HG03103 (cell line): ENCODE measurements at regions not wholly inside any gene's neighbourhood (a gene's known extent, or its start where the extent isn't known, plus 50 kb on each side); places are given as distances from the start of the nearest gene placed in this dataset.
"Not testable (repeated sequence)": the region's sequence is repeated elsewhere in the genome, so short reads cannot be mapped to it uniquely, and the experiment has no call there.

Source experiments
- ATAC-seq: cut with Tn5 transposase; IDR thresholded peaks from one replicate; pipeline ENCODE4 v1.9.1; 2021; ENCODE audit warnings: low read depth; ENCODE audit not compliant: unreplicated experiment

- ATAC-seq: no peak
These were observed 84.6 kb upstream of the DST start for GRCh38 chr6:56727097-56727850.

- ATAC-seq: no peak
These were observed 82.6 kb upstream of the DST start for GRCh38 chr6:56725254-56725653.

- no peak for ATAC-seq
These were observed 81.8 kb upstream of the DST start for GRCh38 chr6:56724455-56724854.

- ATAC-seq: no peak
These were observed 78.2 kb upstream of the DST start for GRCh38 chr6:56720882-56721281.

GRCh38 chr6:56720202-56720601 is 77.5 kb upstream of the DST start:
- not testable (repeated sequence) for ATAC-seq

- not testable (repeated sequence) for ATAC-seq
These were observed 76.8 kb upstream of the DST start for GRCh38 chr6:56719315-56720058.

GRCh38 chr6:56718236-56718635 is 75.5 kb upstream of the DST start:
- no peak for ATAC-seq

- no peak for ATAC-seq
These were observed 73.5 kb upstream of the DST start for GRCh38 chr6:56716229-56716628.

GRCh38 chr6:56715741-56716140 is 73.1 kb upstream of the DST start:
- ATAC-seq: no peak

- no peak for ATAC-seq
These were observed 72.3 kb upstream of the DST start for GRCh38 chr6:56714982-56715456.

GRCh38 chr6:56714273-56714672 is 71.6 kb upstream of the DST start:
- no peak for ATAC-seq

- no peak for ATAC-seq
These were observed 70.6 kb upstream of the DST start for GRCh38 chr6:56713254-56713672.

GRCh38 chr6:56710967-56711366 is 68.3 kb upstream of the DST start:
- no peak for ATAC-seq

GRCh38 chr6:56709650-56710049 is 67.0 kb upstream of the DST start:
- no peak for ATAC-seq

GRCh38 chr6:56708810-56709597 is 66.3 kb upstream of the DST start:
- ATAC-seq: no peak

GRCh38 chr6:56706981-56707726 is 64.5 kb upstream of the DST start:
- no peak for ATAC-seq

GRCh38 chr6:56699066-56699654 is 56.5 kb upstream of the DST start:
- ATAC-seq: no peak

GRCh38 chr6:56695702-56696101 is 53.0 kb upstream of the DST start:
- no peak for ATAC-seq

- ATAC-seq: no peak
These were observed 51.3 kb upstream of the DST start for GRCh38 chr6:56694002-56694401.

GRCh38 chr6:56693246-56693607 is 50.5 kb upstream of the DST start:
- no peak for ATAC-seq
